K562 (cell line): ENCODE measurements at regions not wholly inside any gene's neighbourhood (a gene's known extent, or its start where the extent isn't known, plus 50 kb on each side); places are given as distances from the start of the nearest gene placed in this dataset.

Experiments used
- ATAC-seq: fragments of 200-7000 bp; cut with Tn5 transposase; 3 replicates; pipeline ENCODE4 v1.9.1; 2020; ENCODE audit warnings: moderate library complexity
- BruUV-seq: library from RNA; stranded (reverse); fragments of 400-500 nt; replicated peaks from 2 replicates; lab custom pipeline; 2021; lab: Mats Ljungman, UMichigan
- CTCF ChIA-PET: fragments of 300-600 bp; formaldehyde crosslinking; extraction: SDS; loops from one replicate; lab custom pipeline; 2021; ENCODE audit warnings: low intra/inter-chr PET ratio; lab: Yijun Ruan, JAX
- POLR2A ChIA-PET: fragments of 300-600, 350-650 bp; sonication (Branson Sonifier 250); formaldehyde crosslinking; extraction: SDS; loops from one replicate; lab custom pipeline; 2021; ENCODE audit warnings: antibody characterized with exemption, inconsistent platforms; lab: Yijun Ruan, JAX
- DNase-seq, 4 experiments: peaks; one replicate each; pipeline versions ENCODE4 v3.0.0 to v3.0.0-alpha.2; 2011 to 2018; ENCODE audit warnings: low spot score in 3 of 4, mixed read lengths in 3 of 4; ENCODE audit errors: extremely low read depth in 1 of 4
- FAIRE-seq: peaks from 2 replicates; lab custom pipeline; 2011; peaks lifted over from hg19 to GRCh38; lab: Jason Lieb, UNC
- H2AFZ ChIP-seq: 2 replicates; pipeline ENCODE4 v1.6.0; 2011; ENCODE audit warnings: low read depth, low read length, control low read depth, inconsistent platforms
- H3K27ac ChIP-seq: fragments of 200-600 bp; 3 replicates; pipeline ENCODE4 v1.8.0; 2011; ENCODE audit warnings: low read depth, mild to moderate bottlenecking, control low read depth, inconsistent platforms, low read length, moderate library complexity, mixed read lengths; ENCODE audit errors: extremely low read depth
- H3K27me3 ChIP-seq, 2 experiments: fragments of 300-600 bp in 1 of 2; 2 replicates in 1 of 2; 3 replicates in 1 of 2; pipeline versions ENCODE4 v1.6.0 to v1.8.0; 2011; ENCODE audit warnings: inconsistent platforms in 2 of 2, low read length in 2 of 2, mild to moderate bottlenecking in 1 of 2, mixed read lengths in 1 of 2, moderate library complexity in 1 of 2; ENCODE audit not compliant: control insufficient read depth in 2 of 2, insufficient read depth in 2 of 2
- H3K36me3 ChIP-seq: fragments of 300-600 bp; 3 replicates; pipeline ENCODE4 v1.8.0; 2011; ENCODE audit warnings: mild to moderate bottlenecking, low read length, inconsistent platforms; ENCODE audit not compliant: control insufficient read depth, insufficient read depth
- H3K4me1 ChIP-seq, 2 experiments: fragments of 200-600 bp in 1 of 2; replicated peaks in 1 of 2; 2 replicates in 1 of 2; 3 replicates in 1 of 2; pipeline versions ENCODE4 v1.5.1 to v1.8.0; 2011; ENCODE audit warnings: inconsistent platforms in 2 of 2, low read length in 2 of 2, mild to moderate bottlenecking in 1 of 2, mixed read lengths in 1 of 2, moderate library complexity in 1 of 2; ENCODE audit not compliant: control insufficient read depth in 2 of 2, insufficient read depth in 2 of 2
- H3K4me2 ChIP-seq: 2 replicates; pipeline ENCODE4 v1.6.1; 2011; ENCODE audit warnings: low read length, control low read depth, inconsistent platforms, mixed read lengths; ENCODE audit not compliant: insufficient read depth
- H3K4me3 ChIP-seq: fragments of 200-600 bp; sonication (generic), shearing (Covaris generic); 2 replicates; pipeline ENCODE4 v1.5.1; 2016; ENCODE audit warnings: control low read depth, inconsistent platforms
- H3K79me2 ChIP-seq: fragments of 200-600 bp; 3 replicates; pipeline ENCODE4 v1.8.0; 2011; ENCODE audit warnings: low read length, inconsistent platforms; ENCODE audit not compliant: control insufficient read depth, insufficient read depth
- H3K9ac ChIP-seq, 2 experiments: 2 replicates each; pipeline versions ENCODE4 v1.6.0 to v1.6.1; 2011; ENCODE audit warnings: low read depth in 2 of 2, low read length in 2 of 2, control low read depth in 1 of 2, inconsistent platforms in 1 of 2, mild to moderate bottlenecking in 1 of 2, mixed read lengths in 1 of 2; ENCODE audit not compliant: insufficient read depth in 1 of 2
- H3K9me1 ChIP-seq: one replicate; pipeline ENCODE4 v1.6.0; 2011; ENCODE audit warnings: inconsistent platforms, mild to moderate bottlenecking, low read length, moderate library complexity; ENCODE audit not compliant: control insufficient read depth, insufficient read depth
- H3K9me3 ChIP-seq: replicated peaks from 2 replicates; pipeline ENCODE4 v1.5.1; 2011; ENCODE audit warnings: low read depth, low read length, inconsistent platforms; ENCODE audit not compliant: control insufficient read depth, insufficient read depth
- H4K20me1 ChIP-seq: replicated peaks from 2 replicates; pipeline ENCODE4 v1.6.1; 2011; ENCODE audit warnings: low read length, inconsistent platforms, mixed read lengths; ENCODE audit not compliant: control insufficient read depth, insufficient read depth
- ELF2 ChIP-seq: fragments of 250-450 bp; sonication (Bioruptor Pico); IDR thresholded peaks from 2 replicates; pipeline ENCODE4 v1.5.0; 2021; ENCODE audit warnings: mild to moderate bottlenecking
- SETDB1 ChIP-seq: IDR thresholded peaks from one replicate; pipeline ENCODE4 v1.6.1; 2012; ENCODE audit warnings: low read length, control low read depth, inconsistent platforms
- ZNF253 ChIP-seq: fragments of 250-450 bp; sonication (Bioruptor Pico); conservative IDR thresholded peaks from 2 replicates; pipeline ENCODE4 v1.6.1; 2021; ENCODE audit warnings: mild to moderate bottlenecking
- ZNF764 ChIP-seq: fragments of 250-450 bp; sonication (Bioruptor Pico); IDR thresholded peaks from 2 replicates; pipeline ENCODE4 v1.4.0; 2020; ENCODE audit warnings: low read depth, mild to moderate bottlenecking, moderate library complexity
- WGBS: fragments of 100-300 bp; shearing (Covaris generic); methylation state at CpG from one replicate; pipeline ENCODE4 v1.1.6; 2016; ENCODE audit warnings: low coverage, mixed read lengths; ENCODE audit not compliant: insufficient coverage; ENCODE audit errors: missing lambda C conversion rate; 5-methylcytosine and 5-hydroxymethylcytosine counted together
- in situ Hi-C: fragments of 300-500 bp; cut with MboI; formaldehyde crosslinking; loops from 4 replicates; pipeline ENCODE4 v1.15.0; 2018; ENCODE audit warnings: inconsistent platforms, mixed read lengths
- intact Hi-C: fragments of 100-400 bp; cut with micrococcal nuclease; formaldehyde crosslinking; loops from 2 replicates; pipeline ENCODE4 v1.14.2; 2022

DNA sequence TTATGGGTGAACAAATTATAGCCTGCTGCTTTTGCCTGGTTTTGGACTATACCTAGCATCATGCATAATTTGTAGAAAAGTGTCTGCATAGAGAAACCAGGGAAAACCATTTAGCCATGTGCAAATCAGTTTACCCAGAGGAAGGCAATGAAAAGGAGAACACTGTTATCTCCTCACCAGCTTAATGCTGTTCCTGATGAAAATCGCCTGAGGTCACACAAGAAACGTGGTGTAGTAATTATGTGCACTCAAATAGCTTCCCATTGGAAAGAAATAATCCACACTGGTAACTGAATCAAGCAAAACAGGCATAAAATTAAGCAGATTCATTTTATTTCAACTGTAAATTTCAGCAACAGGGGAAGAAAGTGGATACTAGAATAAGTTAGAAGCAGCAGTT, 51.7 kb upstream of the FAM240B start:
- Histone ChIP-seq H3K27ac (no peak overlapping the region), H3K4me3 (no peak overlapping the region), H3K9me3 (no peaks in the 10 kb centered on the region), H2AFZ (no peak overlapping the region), H3K9me1 (no peaks in the 10 kb centered on the region), H3K79me2 (no peaks in the 10 kb centered on the region), H3K36me3 (no peaks in the 10 kb centered on the region), H3K27me3 (no peaks in the 10 kb centered on the region), H4K20me1 (no peaks in the 10 kb centered on the region), H3K4me1 (no peaks in the 10 kb centered on the region), H3K9ac (no peak overlapping the region), H3K4me2 (no peak overlapping the region)
- ChIA-PET CTCF (no interaction called here), POLR2A (no interaction called here)
- WGBS: 4% methylated on average over 2 of the region's 2 CpGs
- FAIRE-seq: no peak
- BruUV-seq: no TSS peak
- in situ Hi-C loops: no loop called here
- no peak for ATAC-seq
- no peak for DNase-seq
- TF ChIP-seq ZNF253 (CRISPR knock-in tag): no peak
- TF ChIP-seq SETDB1: no peak
- no peak for TF ChIP-seq ELF2 (CRISPR knock-in tag)
- no peak for TF ChIP-seq ZNF764 (CRISPR knock-in tag)
- intact Hi-C loops: no loop called here
